OCI-LY3 (cell line): ENCODE measurements at regions not wholly inside any gene's neighbourhood (a gene's known extent, or its start where the extent isn't known, plus 50 kb on each side); places are given as distances from the start of the nearest gene placed in this dataset.
"Not testable (repeated sequence)": the region's sequence is repeated elsewhere in the genome, so short reads cannot be mapped to it uniquely, and the experiment has no call there.

Experiments used
- CTCF ChIP-seq: fragments of 200-600, 300-600 bp; sonication (generic); IDR thresholded peaks from 2 replicates; pipeline ENCODE4 v1.5.1; 2014; ENCODE audit warnings: antibody characterized with exemption, low read length, low read depth
- EZH2phosphoT487 ChIP-seq: fragments of 200-600 bp; shearing (Covaris generic); IDR thresholded peaks from 2 replicates; pipeline ENCODE4 v1.6.1; 2018; ENCODE audit warnings: antibody characterized with exemption, mixed run types, low read depth

- not testable (repeated sequence) for TF ChIP-seq CTCF, EZH2phosphoT487
Observed at GRCh38 chr15:46988055-46988454, 729.2 kb upstream of the SEMA6D start.
